ENCODE measurements at regions not wholly inside any gene's neighbourhood (a gene's known extent, or its start where the extent isn't known, plus 50 kb on each side); places are given as distances from the start of the nearest gene placed in this dataset.

DNA sequence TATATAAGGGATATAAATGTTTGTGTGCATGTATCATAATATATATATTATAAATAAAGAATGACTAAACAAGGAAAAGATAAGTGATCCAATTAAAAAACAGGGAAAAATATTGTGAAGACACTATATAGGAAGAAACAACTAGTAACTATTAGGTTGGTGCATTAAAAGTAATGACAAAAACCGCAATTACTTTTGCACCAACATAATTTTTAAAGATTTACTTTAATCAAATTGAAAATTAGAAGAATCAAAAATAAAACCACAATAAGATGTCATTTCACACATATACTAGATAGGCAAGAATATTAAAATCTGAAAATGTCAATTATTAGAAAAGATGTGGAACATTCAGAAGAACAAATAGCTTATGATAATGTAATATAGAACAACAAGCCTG lies 595.9 kb downstream of the KCNJ3 start:
- no peak for DNase-seq (ENCODE audit: low read depth)

DNA sequence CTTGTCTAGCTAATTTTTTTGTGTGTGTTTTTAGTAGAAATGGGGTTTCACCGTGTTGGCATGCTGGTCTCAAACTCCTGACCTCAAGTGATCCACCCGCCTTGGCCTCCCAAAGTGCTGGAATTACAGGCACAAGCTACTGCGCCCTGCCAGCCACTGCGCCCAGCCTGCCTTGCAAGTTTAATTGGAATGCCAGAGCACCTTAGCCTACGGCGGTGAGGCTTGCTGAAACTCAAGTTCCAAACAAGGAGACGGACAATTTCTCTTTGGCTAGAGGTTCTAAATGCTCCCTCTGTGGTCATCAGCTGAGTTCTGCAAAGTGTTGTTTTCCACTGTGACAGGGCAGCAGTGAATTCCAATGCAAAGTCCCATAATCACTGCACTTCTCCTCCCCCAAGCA lies 583.4 kb downstream of the KCNJ3 start:
- no peak for DNase-seq (ENCODE audit: low read depth)

DNA sequence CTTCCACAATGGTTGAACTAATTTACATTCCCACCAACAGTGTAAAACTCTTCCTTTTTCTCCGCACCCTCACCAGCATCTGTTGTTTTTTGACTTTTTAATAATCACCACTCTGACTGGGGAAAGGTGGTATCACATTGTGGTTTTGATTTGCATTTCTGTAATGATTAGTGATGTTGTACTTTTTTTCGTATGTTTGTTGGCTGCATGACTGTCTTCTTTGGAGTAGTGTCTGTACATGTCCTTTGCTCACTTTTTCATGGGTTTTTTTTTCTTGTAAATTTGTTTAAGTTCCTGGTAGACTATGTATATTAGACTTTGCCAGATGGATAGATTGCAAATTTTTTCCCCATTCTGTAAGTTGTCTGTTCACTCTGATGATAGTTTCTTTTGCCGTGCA lies 574.8 kb downstream of the KCNJ3 start:
- DNase-seq (ENCODE audit: low read depth): no peak

- no peak for DNase-seq (ENCODE audit: low read depth)
Measured at GRCh38 chr2:155266583-155266982, 568.1 kb downstream of the KCNJ3 start.

GRCh38 chr2:155266109-155266508 lies 567.6 kb downstream of the KCNJ3 start:
- no peak for DNase-seq (ENCODE audit: low read depth)

GRCh38 chr2:155256803-155257202 lies 558.3 kb downstream of the KCNJ3 start:
- no peak for DNase-seq (ENCODE audit: low read depth)

- no peak for DNase-seq (ENCODE audit: low read depth)
Measured at GRCh38 chr2:155250800-155251199, 552.3 kb downstream of the KCNJ3 start.

DNA sequence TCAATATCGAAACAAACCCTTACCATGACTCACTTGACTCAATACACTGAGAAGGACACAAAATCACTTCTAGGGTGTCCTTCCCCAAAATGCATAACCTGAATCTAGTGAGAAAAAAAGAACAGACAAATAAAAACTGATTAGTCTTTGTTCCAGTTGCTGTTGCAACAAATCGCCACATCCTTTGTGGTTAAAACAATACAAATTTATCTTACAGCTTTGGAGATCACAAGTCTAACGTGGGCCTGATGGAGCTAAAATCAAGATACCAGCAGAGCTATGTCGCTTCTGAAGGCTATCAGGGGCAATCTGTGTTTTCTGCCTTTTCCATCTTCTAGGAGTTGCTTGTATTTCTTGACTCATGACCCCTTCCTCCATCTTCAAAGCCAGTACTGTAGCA lies 541.7 kb downstream of the KCNJ3 start:
- no peak for DNase-seq (ENCODE audit: low read depth)

DNA sequence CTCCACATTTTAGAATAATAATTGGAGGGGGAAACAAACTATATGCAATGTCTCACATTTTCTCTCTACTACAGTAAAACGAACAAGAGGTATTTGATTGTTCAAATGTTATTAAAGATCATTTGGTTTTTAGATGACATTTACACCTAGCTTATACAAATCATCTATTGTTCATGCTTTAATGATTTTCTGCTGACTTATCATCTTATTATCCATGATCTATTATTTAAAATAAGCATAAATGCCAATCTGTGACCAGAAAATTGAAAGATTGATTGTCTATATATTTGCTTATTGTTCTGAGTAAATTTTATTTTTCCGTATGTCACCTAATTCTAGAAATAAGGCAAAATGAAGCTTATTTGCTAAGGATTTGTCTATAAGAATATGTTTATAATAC lies 537.2 kb downstream of the KCNJ3 start:
- DNase-seq (ENCODE audit: low read depth): no peak

DNA sequence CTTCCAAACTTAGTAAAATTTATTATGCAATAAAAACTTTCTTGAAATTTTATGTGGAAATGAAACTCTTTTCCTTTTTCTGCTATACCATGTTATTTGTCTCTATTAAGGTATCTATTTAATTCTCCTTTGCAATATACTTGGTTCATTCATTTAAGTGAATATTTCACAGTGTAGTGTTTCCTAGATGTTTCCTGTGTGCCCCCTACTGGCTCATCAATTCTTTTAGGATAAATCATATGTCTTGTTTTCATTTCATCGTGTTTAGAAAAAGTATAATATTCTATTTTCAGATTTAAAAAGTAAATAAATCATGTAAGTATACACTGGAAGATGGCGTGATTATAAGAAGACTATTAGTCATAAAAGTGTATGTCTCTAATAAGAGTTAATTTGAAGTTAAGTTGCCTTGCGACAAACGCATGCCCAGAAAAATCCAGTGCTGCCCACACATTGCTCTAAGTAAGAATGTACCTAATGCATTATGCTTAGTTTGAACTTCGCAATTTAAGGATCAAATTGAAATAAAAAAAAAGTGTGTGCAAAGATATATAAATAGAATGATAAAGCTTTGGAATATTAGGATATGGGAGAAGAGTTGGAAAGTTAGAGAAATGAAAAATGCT lies 525.4 kb downstream of the KCNJ3 start:
- no peak for DNase-seq (ENCODE audit: low read depth)

- DNase-seq (ENCODE audit: low read depth): no peak
Measured at GRCh38 chr2:155218945-155219344, 520.5 kb downstream of the KCNJ3 start.

- DNase-seq (ENCODE audit: low read depth): no peak
Measured at GRCh38 chr2:155218292-155218924, 519.9 kb downstream of the KCNJ3 start.

GRCh38 chr2:155215037-155215707 lies 516.7 kb downstream of the KCNJ3 start:
- DNase-seq (ENCODE audit: low read depth): no peak

DNA sequence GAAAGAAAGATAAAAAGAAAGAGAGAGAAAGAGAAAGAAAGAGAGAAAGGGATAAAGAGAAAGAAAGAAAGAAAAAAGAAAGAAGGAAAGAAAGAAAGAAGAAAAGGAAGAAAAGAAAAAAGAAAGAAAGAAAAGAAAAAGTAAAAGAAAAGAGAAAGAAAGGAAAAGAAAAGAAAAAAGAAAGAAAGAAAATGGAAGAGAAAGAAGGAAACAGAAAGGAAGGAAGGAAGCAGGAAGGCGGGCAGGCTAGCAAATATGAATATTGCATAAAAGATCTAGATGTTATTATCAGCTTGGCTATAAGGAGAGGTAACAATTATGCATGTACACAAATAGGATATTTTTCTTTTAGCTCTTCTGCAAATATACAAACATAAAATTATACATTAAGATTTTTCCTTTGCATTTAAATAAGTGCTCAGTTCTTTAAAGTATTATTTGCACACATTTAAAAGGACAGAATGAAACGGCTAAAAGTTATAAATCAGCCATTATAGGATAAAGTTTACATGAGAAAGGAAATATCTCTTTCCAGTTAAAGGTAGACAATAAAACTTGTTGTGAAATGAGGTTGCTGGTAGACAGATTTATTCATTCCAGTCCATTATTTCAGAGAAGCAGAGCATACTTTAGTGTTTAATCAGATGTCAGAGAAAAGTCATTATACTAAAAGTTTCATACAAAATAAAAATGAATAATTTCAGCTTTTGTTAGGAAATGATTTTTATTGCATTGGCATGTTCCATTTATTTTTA lies 511.4 kb downstream of the KCNJ3 start:
- DNase-seq (ENCODE audit: low read depth): peak; percentile 22

DNA sequence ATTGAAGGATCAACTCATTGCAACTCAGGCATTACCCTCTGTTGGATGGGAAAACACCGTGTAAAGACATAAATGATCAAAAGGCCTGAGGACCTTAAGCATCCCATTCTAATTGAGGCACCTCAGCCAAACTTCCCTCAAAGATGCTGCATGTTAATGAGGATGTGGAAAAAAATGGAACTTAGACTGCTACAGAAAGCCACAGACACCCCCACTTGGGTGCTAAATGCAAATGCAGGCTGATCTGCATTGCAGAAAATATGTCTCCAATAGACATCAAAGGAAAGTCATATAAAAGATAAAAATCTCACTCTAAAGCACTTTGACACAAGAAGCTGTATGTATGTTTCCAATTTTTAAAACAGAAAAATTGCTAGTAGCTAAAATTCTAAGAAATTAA lies 504.7 kb downstream of the KCNJ3 start:
- no peak for DNase-seq (ENCODE audit: low read depth)

GRCh38 chr2:155200753-155201152 lies 502.3 kb downstream of the KCNJ3 start:
- no peak for DNase-seq (ENCODE audit: low read depth)

- DNase-seq (ENCODE audit: low read depth): no peak
Measured at GRCh38 chr2:155190342-155190741, 491.8 kb downstream of the KCNJ3 start.

DNA sequence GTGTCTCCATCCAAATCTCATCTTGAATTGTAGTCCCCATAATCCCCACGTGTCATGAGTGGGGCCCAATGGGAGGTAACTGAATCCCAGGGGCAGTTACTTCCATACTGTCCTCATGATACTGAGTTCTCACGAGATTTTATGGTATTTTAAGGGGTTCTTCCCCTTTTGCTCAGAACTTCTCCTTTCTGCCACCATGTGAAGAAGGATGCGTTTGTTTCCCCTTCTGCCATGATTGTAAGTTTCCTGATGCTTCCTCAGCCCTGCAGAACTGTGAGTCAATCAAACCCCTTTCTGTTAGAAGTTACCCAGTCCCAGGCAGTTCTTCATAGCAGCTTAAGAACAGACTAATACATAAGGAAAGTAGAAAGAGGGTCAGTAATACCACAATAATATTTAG lies 480.4 kb downstream of the KCNJ3 start:
- no peak for DNase-seq (ENCODE audit: low read depth)

GRCh38 chr2:155176345-155176744 lies 477.9 kb downstream of the KCNJ3 start:
- no peak for DNase-seq (ENCODE audit: low read depth)

GRCh38 chr2:155169317-155169716 lies 470.8 kb downstream of the KCNJ3 start:
- no peak for DNase-seq (ENCODE audit: low read depth)

DNA sequence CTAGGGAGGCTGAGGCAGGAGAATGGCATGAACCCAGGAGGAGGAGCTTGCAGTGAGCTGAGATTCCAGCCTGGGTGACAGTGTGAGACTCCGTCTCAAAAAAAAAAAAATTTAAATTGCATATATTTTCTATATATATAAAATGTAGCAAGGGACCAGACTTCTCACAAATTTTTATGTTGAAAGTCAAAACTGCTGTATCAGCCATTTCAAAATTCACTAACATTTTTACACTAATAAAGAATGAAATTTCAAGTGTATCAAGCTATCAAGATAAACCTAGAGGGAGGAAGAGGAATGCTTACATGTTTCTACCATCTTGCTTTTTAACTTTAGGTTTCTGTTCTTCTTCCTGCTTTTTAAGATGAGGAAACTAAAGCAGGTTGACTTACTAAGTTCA lies 464.0 kb downstream of the KCNJ3 start:
- DNase-seq (ENCODE audit: low read depth): no peak

DNA sequence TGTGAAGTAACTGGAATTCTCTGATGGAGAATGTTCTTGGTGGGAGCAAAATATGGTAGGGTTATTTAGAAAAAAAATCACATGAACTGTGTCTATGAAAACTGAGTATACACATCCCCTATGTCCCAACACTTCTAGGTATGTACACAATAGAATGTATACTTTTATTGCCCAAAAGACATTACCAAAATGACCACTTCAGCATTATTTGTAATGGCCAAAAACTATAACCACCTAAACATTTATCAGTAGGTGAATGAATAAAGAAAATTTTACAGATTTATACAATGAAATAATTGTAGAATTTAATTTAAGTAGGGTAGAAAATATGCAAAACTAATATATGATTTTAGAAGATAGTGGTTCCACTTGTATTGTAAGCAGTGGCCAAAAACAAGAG lies 462.8 kb downstream of the KCNJ3 start:
- no peak for DNase-seq (ENCODE audit: low read depth)

DNA sequence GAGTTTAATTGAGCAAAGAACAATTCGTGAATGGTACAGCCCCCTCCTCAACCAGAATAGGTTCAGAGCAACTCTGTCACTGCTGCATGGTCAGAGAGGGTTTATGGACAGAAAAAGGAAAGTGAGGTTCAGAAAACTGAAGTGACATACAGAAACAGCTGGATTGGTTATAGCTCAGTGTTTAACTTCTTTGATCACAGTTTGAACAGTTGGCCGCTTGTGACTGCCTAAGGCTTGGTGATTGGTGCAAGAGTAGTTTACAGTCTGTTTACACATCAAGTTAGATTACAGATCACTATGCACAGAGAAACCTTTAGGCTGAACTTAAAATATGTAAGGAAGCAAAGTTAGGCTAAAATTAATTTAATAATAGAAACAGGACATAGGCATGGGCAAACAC lies 459.2 kb downstream of the KCNJ3 start:
- DNase-seq (ENCODE audit: low read depth): no peak
